Small intestine (tissue), 7 donors: ENCODE measurements at regions not wholly inside any gene's neighbourhood (a gene's known extent, or its start where the extent isn't known, plus 50 kb on each side); places are given as distances from the start of the nearest gene placed in this dataset.

Experiments used
- DNase-seq, 2 donors: peaks; one replicate each; pipeline versions ENCODE4 v3.0.0 to v3.0.0-alpha.2; 2013
- FAIRE-seq: peaks from 2 replicates; lab custom pipeline; 2012; peaks lifted over from hg19 to GRCh38; lab: Jason Lieb, UNC
- H3K27ac ChIP-seq, 3 donors: one replicate each; pipeline ENCODE4 v1.5.1; 2013; ENCODE audit warnings: low read length in 2 of 3, mild to moderate bottlenecking in 2 of 3, control low read depth in 1 of 3, inconsistent platforms in 1 of 3, low read depth in 1 of 3, moderate library complexity in 1 of 3
- H3K27me3 ChIP-seq, 3 donors: one replicate each; pipeline ENCODE4 v1.6.1; 2013; ENCODE audit warnings: low read length in 3 of 3, inconsistent platforms in 1 of 3; ENCODE audit not compliant: control insufficient read depth in 3 of 3, insufficient read depth in 3 of 3
- H3K36me3 ChIP-seq, 3 donors: one replicate each; pipeline ENCODE4 v1.6.1; 2013; ENCODE audit warnings: low read length in 3 of 3, inconsistent platforms in 1 of 3, low read depth in 1 of 3, mild to moderate bottlenecking in 1 of 3, moderate library complexity in 1 of 3; ENCODE audit not compliant: control insufficient read depth in 3 of 3, insufficient read depth in 2 of 3
- H3K4me1 ChIP-seq, 3 donors: one replicate each; pipeline ENCODE4 v1.6.1; 2013; ENCODE audit warnings: low read length in 2 of 3, inconsistent platforms in 1 of 3, low read depth in 1 of 3, mild to moderate bottlenecking in 1 of 3, moderate library complexity in 1 of 3; ENCODE audit not compliant: control insufficient read depth in 3 of 3, insufficient read depth in 2 of 3
- H3K4me3 ChIP-seq, 3 donors: one replicate each; pipeline ENCODE4 v1.5.1; 2013; ENCODE audit warnings: low read length in 3 of 3, control low read depth in 1 of 3, inconsistent platforms in 1 of 3, low read depth in 1 of 3, mild to moderate bottlenecking in 1 of 3, moderate library complexity in 1 of 3
- H3K9me3 ChIP-seq, 2 donors: one replicate each; pipeline ENCODE4 v1.6.1; 2013; ENCODE audit warnings: low read depth in 1 of 2, low read length in 1 of 2; ENCODE audit not compliant: control insufficient read depth in 2 of 2, insufficient read depth in 1 of 2
- WGBS, 3 donors: extraction: QIAGEN DNeasy Blood & Tissue Kit; methylation state at CpG; one replicate each; pipeline ENCODE4 v1.1.7; 2013; 5-methylcytosine and 5-hydroxymethylcytosine counted together
- donor health status: healthy with polysubstance abuse.
- donor health status: control.
- donor health status: control.
- donor health status: Bipolar disorder and iron deficiency.
- donor health status: healthy.

- no peak for FAIRE-seq
Measured at GRCh38 chrX:20951016-20951810, 423.0 kb upstream of the CNKSR2 start.

DNA sequence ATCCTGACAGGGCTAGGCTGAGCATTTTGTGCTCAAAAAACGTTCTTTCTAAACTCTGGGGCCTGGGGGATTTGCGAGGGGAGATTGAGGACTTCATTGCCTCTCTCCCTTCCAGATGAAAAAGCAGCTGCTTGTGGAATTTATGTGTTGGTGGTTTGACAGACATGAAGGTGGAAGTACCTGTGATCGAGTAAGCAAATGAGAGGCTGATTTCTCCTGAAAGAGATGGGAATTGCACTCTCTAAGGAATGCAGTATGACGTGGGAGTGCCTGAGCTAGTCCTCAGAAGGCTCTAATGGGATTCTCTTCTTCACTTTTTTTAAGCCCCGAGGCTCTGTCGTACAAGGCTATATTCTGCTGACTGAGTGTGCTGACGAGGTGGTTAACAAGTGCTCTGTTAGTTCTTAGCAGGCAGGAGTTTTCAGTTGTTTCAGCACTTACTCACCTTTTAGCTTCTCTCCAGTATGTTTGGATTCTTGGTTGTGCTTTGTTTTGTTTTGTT lies 426.8 kb upstream of the CNKSR2 start:
- no peak for DNase-seq
- Histone ChIP-seq H3K27me3 (no peaks in the 10 kb centered on the region), H3K9me3 (no peaks in the 10 kb centered on the region), H3K36me3 (no peaks in the 10 kb centered on the region), H3K4me1 (no peaks in the 10 kb centered on the region), H3K4me3 (no peak overlapping the region), H3K27ac (no peak overlapping the region)
- FAIRE-seq, result no peak
- 11 to 25% (median 18%) methylated on average over 7 of the region's 7 CpGs for WGBS, 3 donors

More at GRCh38 chrX:20951016-20951810, 423.0 kb upstream of the CNKSR2 start:
- 44 to 59% (median 55%) methylated on average over 5 of the region's 5 CpGs for WGBS, 3 donors
- Histone ChIP-seq H3K27ac (no peak overlapping the region), H3K27me3 (no peaks in the 10 kb centered on the region), H3K36me3 (no peaks in the 10 kb centered on the region), H3K4me3 (no peak overlapping the region), H3K4me1 (no peaks in the 10 kb centered on the region), H3K9me3 (no peaks in the 10 kb centered on the region)
- no peak for DNase-seq

DNA sequence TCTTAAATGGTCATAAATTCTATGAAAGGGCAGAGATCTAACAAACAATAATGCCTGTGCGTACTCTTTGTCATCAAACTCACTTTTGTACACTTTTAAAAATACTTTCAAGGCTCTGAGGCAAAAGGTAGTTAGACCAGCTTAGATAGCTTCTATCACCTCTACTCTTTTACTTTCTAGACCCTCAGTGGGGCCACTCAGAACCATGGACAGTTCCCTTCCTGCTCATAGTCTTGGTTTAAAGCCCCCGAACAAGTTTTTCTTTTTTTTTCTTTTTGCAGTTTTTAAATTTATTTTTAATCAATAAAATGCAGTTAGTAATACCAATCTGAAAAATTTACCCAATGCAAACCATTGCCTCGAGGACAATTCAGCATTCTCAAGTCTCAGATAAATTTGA lies 460.5 kb upstream of the CNKSR2 start:
- Histone ChIP-seq H3K27ac (no peak overlapping the region), H3K36me3 (no peaks in the 10 kb centered on the region), H3K4me3 (no peak overlapping the region), H3K9me3 (no peaks in the 10 kb centered on the region), H3K27me3 (no peaks in the 10 kb centered on the region), H3K4me1 (no peaks in the 10 kb centered on the region)
- 22 to 36% (median 24%) methylated on average over 3 of the region's 3 CpGs for WGBS, 3 donors
- DNase-seq (no peak), FAIRE-seq (no peak)

DNA sequence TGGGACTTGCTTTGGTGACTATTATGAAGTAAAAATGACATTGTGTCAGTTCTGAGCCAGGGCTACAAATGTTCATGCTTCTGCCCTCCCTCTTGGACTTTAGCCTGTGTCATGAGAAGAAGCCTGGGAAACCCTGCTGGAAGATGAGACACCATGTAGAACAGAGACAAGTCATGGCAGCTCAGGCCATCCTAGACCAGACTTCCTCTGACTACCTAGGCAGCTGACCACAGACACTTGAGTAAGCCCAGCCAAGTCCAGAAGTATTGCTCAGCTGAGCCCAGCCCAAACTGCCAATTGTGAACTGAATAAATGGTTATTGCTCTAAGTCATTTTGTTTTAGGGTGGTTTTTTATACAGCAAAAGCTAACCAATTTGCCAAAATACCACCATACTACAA lies 467.6 kb upstream of the CNKSR2 start:
- DNase-seq (no peak), FAIRE-seq (no peak)
- H3K27ac ChIP-seq, result no peak overlapping the region
- H3K27me3 ChIP-seq, result no peaks in the 10 kb centered on the region
- no peaks in the 10 kb centered on the region for H3K4me1 ChIP-seq
- H3K36me3 ChIP-seq, result no peaks in the 10 kb centered on the region
- H3K9me3 ChIP-seq, result no peaks in the 10 kb centered on the region
- H3K4me3 ChIP-seq, result no peak overlapping the region

- H3K36me3 ChIP-seq, result no peaks in the 10 kb centered on the region
- FAIRE-seq (no peak), DNase-seq (no peak)
- no peaks in the 10 kb centered on the region for H3K27me3 ChIP-seq
- no peak overlapping the region for H3K4me3 ChIP-seq
- no peak overlapping the region for H3K27ac ChIP-seq
- peaks cover 0 to 4% of the 10 kb centered on the region in 2 donors for H3K9me3 ChIP-seq
- WGBS, 3 donors, result 60 to 87% (median 74%) methylated on average over 3 of the region's 3 CpGs
- no peaks in the 10 kb centered on the region for H3K4me1 ChIP-seq
Measured at GRCh38 chrX:20884565-20884964, 489.7 kb upstream of the CNKSR2 start.

GRCh38 chrX:20863649-20864048 lies 510.6 kb upstream of the CNKSR2 start:
- H3K4me1 ChIP-seq, result no peaks in the 10 kb centered on the region
- no peak overlapping the region for H3K4me3 ChIP-seq
- H3K27ac ChIP-seq, result no peak overlapping the region
- no peaks in the 10 kb centered on the region for H3K27me3 ChIP-seq
- no peak for DNase-seq
- H3K9me3 ChIP-seq, result peaks cover 0 to 7% of the 10 kb centered on the region in 2 donors
- FAIRE-seq, result no peak
- no peaks in the 10 kb centered on the region for H3K36me3 ChIP-seq

- Histone ChIP-seq H3K9me3 (peaks cover 0 to 7% of the 10 kb centered on the region in 2 donors), H3K36me3 (no peaks in the 10 kb centered on the region), H3K4me1 (no peaks in the 10 kb centered on the region), H3K27ac (no peak overlapping the region), H3K4me3 (no peak overlapping the region), H3K27me3 (no peaks in the 10 kb centered on the region)
- no peak for FAIRE-seq
- DNase-seq, result no peak
- WGBS, 3 donors, result 72 to 83% (median 77%) methylated on average over 3 of the region's 3 CpGs
Measured at GRCh38 chrX:20861113-20861512, 513.1 kb upstream of the CNKSR2 start.

GRCh38 chrX:20857746-20858145 lies 516.5 kb upstream of the CNKSR2 start:
- WGBS, 3 donors, result 52 to 56% (median 56%) methylated on average over 3 of the region's 3 CpGs
- H3K27me3 ChIP-seq, result no peaks in the 10 kb centered on the region
- no peak overlapping the region for H3K4me3 ChIP-seq
- no peak for DNase-seq
- H3K9me3 ChIP-seq, result peaks cover 0 to 7% of the 10 kb centered on the region in 2 donors
- no peaks in the 10 kb centered on the region for H3K4me1 ChIP-seq
- no peak for FAIRE-seq
- H3K36me3 ChIP-seq, result no peaks in the 10 kb centered on the region
- no peak overlapping the region for H3K27ac ChIP-seq

DNA sequence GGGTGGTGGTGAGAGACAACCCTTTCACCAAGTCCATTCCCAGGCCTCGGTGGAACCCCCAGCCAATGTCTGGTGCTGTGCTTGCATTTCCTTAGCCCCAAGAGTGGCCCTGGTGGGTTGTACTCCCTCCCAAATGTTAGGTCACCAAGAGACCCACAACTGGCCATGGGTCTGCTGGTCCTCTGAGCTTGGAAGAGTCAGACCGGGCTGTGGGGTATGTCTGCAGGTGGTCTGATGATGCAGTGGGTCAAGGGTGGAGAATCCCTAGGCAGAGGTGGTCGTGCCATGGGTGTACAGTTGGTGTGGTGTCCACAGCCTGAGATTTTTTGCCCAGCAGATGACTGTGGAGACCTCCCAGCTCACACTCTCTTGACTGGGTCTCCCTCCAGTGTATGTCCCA lies 535.7 kb upstream of the CNKSR2 start:
- Histone ChIP-seq H3K27ac (no peak overlapping the region), H3K36me3 (no peaks in the 10 kb centered on the region), H3K9me3 (peaks cover 0 to 9% of the 10 kb centered on the region in 2 donors), H3K4me3 (no peak overlapping the region), H3K27me3 (no peaks in the 10 kb centered on the region), H3K4me1 (no peaks in the 10 kb centered on the region)
- FAIRE-seq, result no peak
- 59 to 69% (median 63%) methylated on average over 3 of the region's 3 CpGs for WGBS, 3 donors
- DNase-seq, result no peak
